HCT116 (cell line): ENCODE measurements at regions not wholly inside any gene's neighbourhood (a gene's known extent, or its start where the extent isn't known, plus 50 kb on each side); places are given as distances from the start of the nearest gene placed in this dataset.

ENCODE experiments used
- ATAC-seq: fragments of 200-7000 bp; cut with Tn5 transposase; 2 replicates; pipeline ENCODE4 v1.9.1; 2020; ENCODE audit warnings: mild to moderate bottlenecking, moderate library complexity
- BruUV-seq: library from RNA; stranded (reverse); fragments of 400-500 nt; replicated peaks from 2 replicates; lab custom pipeline; 2021; lab: Mats Ljungman, UMichigan
- CTCF ChIA-PET: fragments of 300-600 bp; sonication (Branson Sonifier 250); formaldehyde crosslinking; loops from one replicate; lab custom pipeline; 2021; ENCODE audit warnings: antibody characterized with exemption; lab: Charles Lee
- POLR2A ChIA-PET: fragments of 300-600, 350-600 bp; sonication (Branson Sonifier 250); formaldehyde crosslinking; loops from one replicate; lab custom pipeline; 2021; ENCODE audit warnings: antibody characterized with exemption; lab: Charles Lee
- RAD21 ChIA-PET, 2 experiments: fragments of 300-600 bp; sonication (Branson Sonifier 250); formaldehyde crosslinking; loops; one replicate each; lab custom pipeline; 2023; ENCODE audit warnings: low total read pairs in 2 of 2; ENCODE audit not compliant: uncharacterized antibody in 2 of 2, unreplicated experiment in 2 of 2, low non-redundant PET in 1 of 2; lab: Charles Lee
- DNase-seq: peaks from one replicate; pipeline ENCODE4 v3.0.0-alpha.2; 2010; ENCODE audit warnings: low read depth, low spot score
- H2AFZ ChIP-seq: fragments of 200-600 bp; shearing (Covaris generic), sonication (generic); 2 replicates; pipeline ENCODE4 v1.6.1; 2017; ENCODE audit warnings: low read depth, mixed run types, mixed read lengths, antibody characterized with exemption, low read length; ENCODE audit not compliant: poor library complexity, severe bottlenecking
- H3K27ac ChIP-seq: 2 replicates; pipeline ENCODE4 v1.5.1; 2012; ENCODE audit warnings: low read depth, low read length
- H3K27me3 ChIP-seq: fragments of 200-600 bp; sonication (generic); 2 replicates; pipeline ENCODE4 v1.6.1; 2016; ENCODE audit warnings: mixed run types, low read length, mixed read lengths; ENCODE audit not compliant: insufficient read depth
- H3K36me3 ChIP-seq, 2 experiments: fragments of 200-500 bp in 1 of 2; fragments of 200-600 bp in 1 of 2; sonication (Bioruptor generic) in 1 of 2; sonication (generic) in 1 of 2; 2 replicates each; pipeline versions ENCODE4 v1.5.1 to v1.6.1; 2014 to 2016; ENCODE audit warnings: low read length in 2 of 2, inconsistent platforms in 1 of 2, mixed read lengths in 1 of 2, mixed run types in 1 of 2; ENCODE audit not compliant: insufficient read depth in 2 of 2, control insufficient read depth in 1 of 2
- H3K4me1 ChIP-seq, 2 experiments: fragments of 200-600 bp in 1 of 2; sonication (generic) in 1 of 2; 2 replicates each; pipeline versions ENCODE4 v1.5.1 to v1.6.1; 2012 to 2017; ENCODE audit warnings: low read length in 2 of 2, inconsistent platforms in 1 of 2, mild to moderate bottlenecking in 1 of 2, mixed read lengths in 1 of 2, mixed run types in 1 of 2, moderate library complexity in 1 of 2; ENCODE audit not compliant: insufficient read depth in 2 of 2, control insufficient read depth in 1 of 2
- H3K4me2 ChIP-seq: fragments of 200-600 bp; sonication (generic); 2 replicates; pipeline ENCODE4 v1.6.1; 2017; ENCODE audit warnings: mixed run types, low read length, mixed read lengths
- H3K4me3 ChIP-seq, 2 experiments: fragments of 200-600 bp in 1 of 2; sonication (generic) in 1 of 2; replicated peaks in 1 of 2; 2 replicates each; pipeline ENCODE4 v1.5.1; 2011 to 2016; ENCODE audit warnings: low read length in 2 of 2, control low read depth in 1 of 2, low read depth in 1 of 2, mild to moderate bottlenecking in 1 of 2, mixed read lengths in 1 of 2, mixed run types in 1 of 2
- H3K79me2 ChIP-seq: fragments of 200-600 bp; sonication (generic); 2 replicates; pipeline ENCODE4 v1.6.1; 2017; ENCODE audit warnings: mild to moderate bottlenecking, mixed run types, low read length, moderate library complexity, mixed read lengths; ENCODE audit not compliant: insufficient read depth
- H3K9ac ChIP-seq: fragments of 200-600 bp; sonication (generic); 2 replicates; pipeline ENCODE4 v1.6.1; 2016; ENCODE audit warnings: low read length, mixed read lengths
- H3K9me2 ChIP-seq: fragments of 200-600 bp; sonication (generic), shearing (Covaris generic); 2 replicates; pipeline ENCODE4 v1.6.1; 2017; ENCODE audit warnings: mixed run types, mild to moderate bottlenecking, moderate library complexity; ENCODE audit not compliant: insufficient read depth
- H3K9me3 ChIP-seq, 2 experiments: fragments of 200-500 bp in 1 of 2; fragments of 200-600 bp in 1 of 2; sonication (Bioruptor generic) in 1 of 2; sonication (generic) in 1 of 2; 2 replicates each; pipeline ENCODE4 v1.6.1; 2014 to 2017; ENCODE audit warnings: low read length in 2 of 2, mixed read lengths in 2 of 2, inconsistent platforms in 1 of 2, low read depth in 1 of 2, mild to moderate bottlenecking in 1 of 2, mixed run types in 1 of 2, moderate library complexity in 1 of 2; ENCODE audit not compliant: control insufficient read depth in 1 of 2, insufficient read depth in 1 of 2
- H4K20me1 ChIP-seq: fragments of 200-600 bp; sonication (generic), shearing (Covaris generic); 2 replicates; pipeline ENCODE4 v1.6.1; 2017; ENCODE audit warnings: mixed run types, mild to moderate bottlenecking, moderate library complexity; ENCODE audit not compliant: insufficient read depth
- CBX3 ChIP-seq: IDR thresholded peaks from 2 replicates; pipeline ENCODE4 v1.6.1; 2012; ENCODE audit warnings: low read depth
- CEBPB ChIP-seq: IDR thresholded peaks from 2 replicates; pipeline ENCODE4 v1.6.1; 2012; ENCODE audit warnings: low read depth
- EGR1 ChIP-seq: IDR thresholded peaks from 2 replicates; pipeline ENCODE4 v1.6.1; 2012; ENCODE audit warnings: low read depth
- ELF1 ChIP-seq: IDR thresholded peaks from 2 replicates; pipeline ENCODE4 v1.6.1; 2012; ENCODE audit warnings: low read depth, borderline replicate concordance
- EZH2 ChIP-seq: fragments of 200-600 bp; sonication (generic); IDR thresholded peaks from 2 replicates; pipeline ENCODE4 v1.6.1; 2017; ENCODE audit warnings: antibody characterized with exemption, mixed run types
- FOSL1 ChIP-seq: IDR thresholded peaks from 2 replicates; pipeline ENCODE4 v1.6.1; 2012; ENCODE audit warnings: low read depth
- JUND ChIP-seq: IDR thresholded peaks from 2 replicates; pipeline ENCODE4 v1.6.1; 2012
- POLR2A ChIP-seq: IDR thresholded peaks from 2 replicates; pipeline ENCODE4 v1.7.0; 2011; ENCODE audit warnings: borderline replicate concordance; ENCODE audit not compliant: insufficient read depth, insufficient read length; ENCODE audit errors: extremely low read depth
- POLR2AphosphoS5 ChIP-seq: IDR thresholded peaks from 2 replicates; pipeline ENCODE4 v1.6.1; 2011; ENCODE audit warnings: mild to moderate bottlenecking, low read depth, low read length, moderate library complexity
- RAD21 ChIP-seq: IDR thresholded peaks from 2 replicates; pipeline ENCODE4 v1.6.1; 2012; ENCODE audit warnings: low read depth, mild to moderate bottlenecking
- TCF7L2 ChIP-seq: IDR thresholded peaks from 2 replicates; pipeline ENCODE4 v1.7.0; 2011; ENCODE audit warnings: borderline replicate concordance, inconsistent platforms; ENCODE audit not compliant: insufficient read depth, insufficient read length; ENCODE audit errors: extremely low read depth
- YY1 ChIP-seq: IDR thresholded peaks from 2 replicates; pipeline ENCODE4 v1.6.1; 2011; ENCODE audit warnings: low read length, low read depth, moderate library complexity, mild to moderate bottlenecking; ENCODE audit not compliant: insufficient replicate concordance; ENCODE audit errors: extremely low read depth
- ZFX ChIP-seq: fragments of 450-650 bp; IDR thresholded peaks from 2 replicates; pipeline ENCODE4 v1.6.1; 2017
- intact Hi-C: fragments of 100-400 bp; cut with micrococcal nuclease; formaldehyde crosslinking; loops from 2 replicates; pipeline ENCODE4 v1.10.0; 2022
- TF ChIP-seq, protein P1 (sequence below): IDR thresholded peaks from 2 replicates; pipeline ENCODE4 v1.6.1; 2012
- TF ChIP-seq, protein P2 (sequence below): IDR thresholded peaks from 2 replicates; pipeline ENCODE4 v1.6.1; 2012
- TF ChIP-seq, protein P3 (sequence below): IDR thresholded peaks from 2 replicates; pipeline ENCODE4 v1.6.1; 2011; ENCODE audit warnings: mild to moderate bottlenecking, low read length, moderate library complexity; ENCODE audit not compliant: insufficient replicate concordance; ENCODE audit errors: extremely low read depth

DNA sequence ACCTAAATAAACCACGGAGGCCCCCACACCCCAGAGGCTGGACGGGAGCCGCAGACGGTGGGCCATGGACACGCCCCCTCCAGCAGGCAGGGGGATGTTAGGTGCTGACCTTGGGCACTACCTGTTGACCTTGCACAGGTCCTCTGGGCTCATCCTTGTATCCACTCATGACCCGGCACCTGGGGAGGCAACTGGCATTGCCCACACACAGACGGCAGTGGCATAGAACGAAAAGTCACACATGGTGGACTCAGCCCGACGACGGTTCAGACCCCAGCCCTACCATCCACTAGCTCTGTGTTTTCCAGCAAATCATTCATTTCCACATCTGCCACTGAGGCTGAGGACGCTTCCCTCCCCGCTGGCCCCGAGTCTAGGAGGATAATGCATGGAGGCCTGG, 247.7 kb upstream of the PPP2R2D start:
- H3K79me2 ChIP-seq, result no peaks in the 10 kb centered on the region
- ATAC-seq (no peak), DNase-seq (no peak)
- no peak overlapping the region for H3K4me2 ChIP-seq
- CTCF ChIA-PET, result no interaction called here
- H2AFZ ChIP-seq, result no peak overlapping the region
- no peaks in the 10 kb centered on the region for H3K9me2 ChIP-seq
- no peaks in the 10 kb centered on the region for H4K20me1 ChIP-seq
- no peak overlapping the region for H3K9ac ChIP-seq
- no peaks in the 10 kb centered on the region for H3K4me1 ChIP-seq
- H3K27me3 ChIP-seq, result no peaks in the 10 kb centered on the region
- POLR2A ChIA-PET, result no interaction called here
- intact Hi-C loops, result no loop called here
- H3K9me3 ChIP-seq, result no peaks in the 10 kb centered on the region
- RAD21 ChIA-PET, result no interaction called here
- TF ChIP-seq TCF7L2 (no peak), POLR2AphosphoS5 (no peak), POLR2A (no peak), ZFX (no peak), RAD21 (no peak), EGR1 (no peak), FOSL1 (no peak), CEBPB (no peak)
- TF ChIP-seq, protein P1, sequence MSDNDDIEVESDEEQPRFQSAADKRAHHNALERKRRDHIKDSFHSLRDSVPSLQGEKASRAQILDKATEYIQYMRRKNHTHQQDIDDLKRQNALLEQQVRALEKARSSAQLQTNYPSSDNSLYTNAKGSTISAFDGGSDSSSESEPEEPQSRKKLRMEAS, result no peak
- TF ChIP-seq, protein P2, sequence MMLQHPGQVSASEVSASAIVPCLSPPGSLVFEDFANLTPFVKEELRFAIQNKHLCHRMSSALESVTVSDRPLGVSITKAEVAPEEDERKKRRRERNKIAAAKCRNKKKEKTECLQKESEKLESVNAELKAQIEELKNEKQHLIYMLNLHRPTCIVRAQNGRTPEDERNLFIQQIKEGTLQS, result no peak
- TF ChIP-seq, all 23 proteins: peak for 0
- no TSS peak for BruUV-seq
- no peak overlapping the region for H3K27ac ChIP-seq
- no peaks in the 10 kb centered on the region for H3K36me3 ChIP-seq
- no peak overlapping the region for H3K4me3 ChIP-seq

DNA sequence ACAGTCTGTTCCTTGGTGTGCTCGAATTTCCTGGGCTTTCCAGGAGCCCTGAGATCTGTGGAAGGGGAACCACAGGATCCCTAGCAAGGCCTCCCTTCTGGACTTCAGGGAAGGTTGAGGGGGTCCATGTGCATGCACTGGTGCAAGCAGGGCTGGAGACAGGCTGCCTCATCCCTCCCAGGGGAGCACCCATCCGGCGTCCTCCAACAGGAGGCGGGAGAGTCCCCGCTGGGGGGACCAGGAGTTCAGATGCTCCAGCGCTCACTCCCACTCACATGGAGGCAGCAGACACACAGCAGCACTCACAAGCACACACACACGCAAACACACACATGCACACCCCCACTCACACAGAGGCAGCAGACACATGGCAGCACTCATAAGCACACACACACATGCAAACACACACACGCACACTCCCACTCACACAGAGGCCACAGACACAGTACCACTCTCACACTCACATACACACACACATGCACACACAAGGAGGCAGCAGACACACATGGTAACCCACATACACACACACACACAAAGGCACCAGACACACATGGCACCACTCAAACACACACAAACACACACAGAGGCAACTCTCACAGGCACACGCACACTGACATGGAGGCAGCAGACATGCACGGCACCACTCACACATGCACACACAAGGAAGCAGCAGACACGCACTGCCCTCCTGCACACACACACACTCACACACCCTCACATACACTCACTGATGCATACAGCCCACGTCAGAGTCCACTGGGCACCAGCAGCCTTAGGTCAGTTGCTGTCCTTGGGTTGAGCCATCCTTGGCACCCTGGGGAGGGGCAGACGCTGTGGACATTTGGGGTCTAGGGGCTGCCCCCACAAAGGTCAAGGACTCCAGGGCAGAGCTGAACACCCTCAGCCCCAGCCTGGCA, 247.0 kb upstream of the PPP2R2D start:
- H3K36me3 ChIP-seq, result no peaks in the 10 kb centered on the region
- CTCF ChIA-PET, result no interaction called here
- no peaks in the 10 kb centered on the region for H4K20me1 ChIP-seq
- RAD21 ChIA-PET, result no interaction called here
- POLR2A ChIA-PET, result no interaction called here
- ATAC-seq (no peak), DNase-seq (no peak)
- H3K27me3 ChIP-seq, result no peaks in the 10 kb centered on the region
- H3K4me1 ChIP-seq, result no peaks in the 10 kb centered on the region
- no peak overlapping the region for H3K9ac ChIP-seq
- no peaks in the 10 kb centered on the region for H3K9me3 ChIP-seq
- intact Hi-C loops, result no loop called here
- H3K9me2 ChIP-seq, result no peaks in the 10 kb centered on the region
- no peak overlapping the region for H3K4me3 ChIP-seq
- no peak overlapping the region for H2AFZ ChIP-seq
- no peaks in the 10 kb centered on the region for H3K79me2 ChIP-seq
- no TSS peak for BruUV-seq
- H3K27ac ChIP-seq, result no peak overlapping the region
- no peak overlapping the region for H3K4me2 ChIP-seq
- no peak for TF ChIP-seq YY1
- TF ChIP-seq, protein P2, result no peak
- no peak for TF ChIP-seq EZH2
- TF ChIP-seq, protein P3, sequence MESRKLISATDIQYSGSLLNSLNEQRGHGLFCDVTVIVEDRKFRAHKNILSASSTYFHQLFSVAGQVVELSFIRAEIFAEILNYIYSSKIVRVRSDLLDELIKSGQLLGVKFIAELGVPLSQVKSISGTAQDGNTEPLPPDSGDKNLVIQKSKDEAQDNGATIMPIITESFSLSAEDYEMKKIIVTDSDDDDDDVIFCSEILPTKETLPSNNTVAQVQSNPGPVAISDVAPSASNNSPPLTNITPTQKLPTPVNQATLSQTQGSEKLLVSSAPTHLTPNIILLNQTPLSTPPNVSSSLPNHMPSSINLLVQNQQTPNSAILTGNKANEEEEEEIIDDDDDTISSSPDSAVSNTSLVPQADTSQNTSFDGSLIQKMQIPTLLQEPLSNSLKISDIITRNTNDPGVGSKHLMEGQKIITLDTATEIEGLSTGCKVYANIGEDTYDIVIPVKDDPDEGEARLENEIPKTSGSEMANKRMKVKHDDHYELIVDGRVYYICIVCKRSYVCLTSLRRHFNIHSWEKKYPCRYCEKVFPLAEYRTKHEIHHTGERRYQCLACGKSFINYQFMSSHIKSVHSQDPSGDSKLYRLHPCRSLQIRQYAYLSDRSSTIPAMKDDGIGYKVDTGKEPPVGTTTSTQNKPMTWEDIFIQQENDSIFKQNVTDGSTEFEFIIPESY, result no peak
- no peak for TF ChIP-seq FOSL1
- TF ChIP-seq ELF1, result no peak
- no peak for TF ChIP-seq CBX3
- TF ChIP-seq ZFX, result no peak
- TF ChIP-seq TCF7L2, result no peak
- no peak for TF ChIP-seq POLR2A
- no peak for TF ChIP-seq JUND
